GM12878 (cell line): ENCODE measurements at regions not wholly inside any gene's neighbourhood (a gene's known extent, or its start where the extent isn't known, plus 50 kb on each side); places are given as distances from the start of the nearest gene placed in this dataset.

Experiments
- BACH1 ChIP-seq: fragments of 450-650 bp; IDR thresholded peaks from 2 replicates; pipeline ENCODE4 v1.6.1; 2017; ENCODE audit warnings: mild to moderate bottlenecking, borderline replicate concordance
- CREM ChIP-seq: IDR thresholded peaks from 2 replicates; pipeline ENCODE4 v1.6.1; 2014; ENCODE audit warnings: antibody characterized with exemption, low read depth
- EP300 ChIP-seq, 2 experiments: fragments of 150-350 bp in 1 of 2; IDR thresholded peaks; 2 replicates each; pipeline ENCODE4 v1.6.1; 2011 to 2012; ENCODE audit warnings: low read depth in 2 of 2, low read length in 2 of 2, borderline replicate concordance in 1 of 2, improper control_type of control experiment in 1 of 2, inconsistent platforms in 1 of 2; ENCODE audit not compliant: control insufficient read depth in 1 of 2
- IRF3 ChIP-seq: fragments of 450-650 bp; IDR thresholded peaks from 2 replicates; pipeline ENCODE4 v1.6.1; 2014; ENCODE audit warnings: mild to moderate bottlenecking
- IRF5 ChIP-seq: fragments of 450-650 bp; IDR thresholded peaks from 2 replicates; pipeline ENCODE4 v1.6.1; 2017; ENCODE audit warnings: borderline replicate concordance
- MLLT1 ChIP-seq: fragments of 450-650 bp; IDR thresholded peaks from 2 replicates; pipeline ENCODE4 v1.6.1; 2016; ENCODE audit warnings: mild to moderate bottlenecking
- NRF1 ChIP-seq: conservative IDR thresholded peaks from 2 replicates; pipeline ENCODE4 v1.6.1; 2011; ENCODE audit warnings: mild to moderate bottlenecking, low read depth, low read length, improper control_type of control experiment
- RFX5 ChIP-seq: IDR thresholded peaks from 2 replicates; pipeline ENCODE4 v1.6.1; 2011; ENCODE audit warnings: low read depth, low read length, improper control_type of control experiment
- SMARCA5 ChIP-seq: fragments of 450-650 bp; IDR thresholded peaks from 2 replicates; pipeline ENCODE4 v1.6.1; 2017; ENCODE audit warnings: mild to moderate bottlenecking
- ZBTB11 ChIP-seq: fragments of 450-650 bp; formaldehyde crosslinking; IDR thresholded peaks from 2 replicates; pipeline ENCODE4 v1.5.0; 2022; ENCODE audit warnings: mild to moderate bottlenecking, missing genetic modification characterization
- TF ChIP-seq, protein P1 (sequence below): fragments of 150-350 bp; IDR thresholded peaks from 2 replicates; pipeline ENCODE4 v1.6.1; 2014; ENCODE audit warnings: mild to moderate bottlenecking, low read depth, low read length

- TF ChIP-seq ZBTB11 (CRISPR knock-in tag) (no peak), MLLT1 (peak; percentile 62; the same call in 1 of the 2 replicates), CREM (no peak), RFX5 (no peak), SMARCA5 (no peak), BACH1 (peak; percentile 54; the same call in 1 of the 2 replicates), IRF3 (no peak), EP300 (IDR thresholded peaks at IDR 0.05; ENCODE audit: borderline replicate concordance in 1 of 2, control insufficient read depth in 1 of 2, low read depth in 2 of 2, low read length in 2 of 2) (0 out of 4 replicates have a peak, but pooled peaks have one; percentile 11 to 15), IRF5 (no peak), NRF1 (no peak)
- TF ChIP-seq, protein P1, sequence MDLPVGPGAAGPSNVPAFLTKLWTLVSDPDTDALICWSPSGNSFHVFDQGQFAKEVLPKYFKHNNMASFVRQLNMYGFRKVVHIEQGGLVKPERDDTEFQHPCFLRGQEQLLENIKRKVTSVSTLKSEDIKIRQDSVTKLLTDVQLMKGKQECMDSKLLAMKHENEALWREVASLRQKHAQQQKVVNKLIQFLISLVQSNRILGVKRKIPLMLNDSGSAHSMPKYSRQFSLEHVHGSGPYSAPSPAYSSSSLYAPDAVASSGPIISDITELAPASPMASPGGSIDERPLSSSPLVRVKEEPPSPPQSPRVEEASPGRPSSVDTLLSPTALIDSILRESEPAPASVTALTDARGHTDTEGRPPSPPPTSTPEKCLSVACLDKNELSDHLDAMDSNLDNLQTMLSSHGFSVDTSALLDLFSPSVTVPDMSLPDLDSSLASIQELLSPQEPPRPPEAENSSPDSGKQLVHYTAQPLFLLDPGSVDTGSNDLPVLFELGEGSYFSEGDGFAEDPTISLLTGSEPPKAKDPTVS, result no peak
Measured at GRCh38 chr2:237201461-237202287, 116.0 kb downstream of the COPS8 start (continued).
